ENCODE measurements at regions not wholly inside any gene's neighbourhood (a gene's known extent, or its start where the extent isn't known, plus 50 kb on each side); places are given as distances from the start of the nearest gene placed in this dataset.

GRCh38 chr4:100876546-100876945 is 358.7 kb upstream of the EMCN start:
- TF ChIP-seq POLR2A (IDR thresholded peaks at IDR 0.05; ENCODE audit: low read length) (no peak), GATA1 (IDR thresholded peaks at IDR 0.05; ENCODE audit: low read depth, low read length) (no peak)

Measured in erythroblast (primary cell).